Globus pallidus (tissue), 1 donor: ENCODE measurements at regions not wholly inside any gene's neighbourhood (a gene's known extent, or its start where the extent isn't known, plus 50 kb on each side); places are given as distances from the start of the nearest gene placed in this dataset.
"Not testable (repeated sequence)": the region's sequence is repeated elsewhere in the genome, so short reads cannot be mapped to it uniquely, and the experiment has no call there.

ENCODE experiments used
- DNase-seq: peaks from one replicate; pipeline ENCODE4 v3.0.0-alpha.2; 2015; ENCODE audit warnings: low spot score

DNA sequence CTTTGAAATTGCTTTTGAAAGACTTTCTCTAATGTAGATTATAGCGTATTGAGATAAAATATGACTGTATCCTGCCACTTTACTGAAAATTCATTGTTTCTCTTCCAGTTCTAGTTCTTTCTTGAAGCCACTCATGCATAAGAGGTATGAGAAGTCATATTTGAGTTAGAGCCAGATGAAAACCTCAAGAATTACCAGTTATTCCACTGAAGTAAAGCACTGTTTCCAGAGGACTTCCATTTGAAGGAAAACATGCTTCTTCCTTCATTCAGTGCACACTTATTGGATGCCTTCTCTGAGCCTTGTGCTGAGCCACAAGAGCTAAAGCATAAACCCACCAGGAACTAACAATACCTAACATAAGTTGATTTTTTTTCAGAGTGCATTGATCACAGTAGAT, 513.4 kb downstream of the ZNF385D start:
- DNase-seq: no peak

DNA sequence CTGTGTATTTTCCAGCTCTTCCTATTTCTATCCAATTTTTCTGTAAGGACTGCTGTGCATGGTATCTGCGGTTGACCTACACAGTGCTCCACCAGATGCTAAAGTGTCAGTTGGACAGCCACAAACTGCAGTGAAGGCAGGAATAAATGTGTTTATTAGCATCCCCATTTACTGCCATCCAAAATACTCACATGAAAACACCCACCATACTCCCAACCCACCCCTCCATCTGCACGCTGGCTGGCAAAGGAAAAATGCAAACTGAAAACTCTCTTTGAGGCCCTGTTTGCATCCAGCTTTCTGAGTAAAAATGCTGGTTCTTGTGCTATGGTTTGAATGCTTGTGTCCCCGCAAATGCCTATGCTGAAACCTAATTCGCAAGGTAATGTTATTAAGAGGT, 515.5 kb downstream of the ZNF385D start:
- no peak for DNase-seq

DNA sequence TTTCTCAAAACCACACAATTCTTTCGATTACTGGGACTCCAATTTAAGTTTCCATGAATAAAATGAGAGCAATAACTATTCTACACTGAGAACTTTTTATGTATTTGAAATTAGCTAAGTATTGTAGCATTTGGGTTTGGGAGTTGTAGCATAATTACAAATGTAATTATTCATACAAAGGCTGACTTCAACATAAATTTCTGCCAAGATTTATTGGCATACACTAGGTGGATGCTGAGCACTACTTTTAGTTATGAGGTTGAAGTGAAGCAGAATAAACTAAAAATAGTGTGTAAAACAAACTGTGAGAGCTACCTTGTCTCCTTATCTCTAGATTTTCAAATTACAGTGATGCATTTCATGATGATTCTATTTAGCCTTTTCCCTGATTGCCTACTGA, 516.1 kb downstream of the ZNF385D start:
- no peak for DNase-seq

DNA sequence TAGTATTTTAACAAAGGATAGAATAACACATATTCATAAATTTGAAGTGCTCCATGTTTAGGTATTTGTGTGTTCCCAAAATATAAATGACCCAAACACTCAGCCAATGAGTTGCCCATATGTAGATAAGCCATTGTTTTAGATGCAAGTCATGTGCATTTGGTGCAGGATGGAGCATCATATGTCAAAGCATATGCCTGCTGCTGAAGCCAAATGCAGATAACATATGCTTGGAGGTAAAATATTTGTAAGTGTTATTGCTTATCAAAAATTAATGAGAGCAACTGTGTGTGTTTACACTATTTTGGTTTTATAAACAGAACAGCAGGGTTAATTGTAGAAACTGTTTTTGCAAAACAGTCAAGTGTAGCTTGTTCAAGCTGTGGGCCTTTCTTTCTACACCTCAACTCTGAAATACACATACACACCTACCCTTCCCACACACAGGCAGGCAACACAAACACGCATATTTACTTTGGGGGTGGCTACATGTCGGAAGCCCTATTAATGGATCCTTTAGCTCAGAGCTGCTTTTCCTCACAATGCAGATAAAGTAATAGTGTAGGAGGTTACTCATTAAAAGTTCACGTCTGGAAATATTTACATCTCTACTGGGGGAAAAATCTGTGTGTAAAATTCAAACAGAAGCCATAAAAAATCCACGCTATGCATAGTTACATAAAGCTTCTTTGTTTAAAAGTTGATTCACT, 521.4 kb downstream of the ZNF385D start:
- no peak for DNase-seq

DNA sequence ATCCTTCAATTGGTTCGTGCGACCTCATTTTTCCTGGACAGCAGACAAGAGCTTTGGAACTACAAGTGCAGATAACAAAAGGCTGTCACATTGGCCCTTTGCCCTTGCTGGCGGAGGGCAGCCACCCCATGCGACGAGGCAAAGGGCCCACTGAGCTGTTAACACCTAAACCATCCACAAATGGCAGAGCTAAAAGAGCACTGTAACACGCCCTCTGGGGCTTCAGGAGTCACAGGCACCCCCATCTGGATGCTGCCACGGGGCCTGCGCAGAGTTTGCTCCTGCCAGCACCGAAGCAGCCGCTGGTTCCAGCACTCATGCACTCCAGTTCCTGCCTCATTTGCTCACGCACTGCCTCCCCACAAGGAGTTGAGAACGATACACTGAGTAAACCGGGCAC, 524.9 kb downstream of the ZNF385D start:
- peak; percentile 5 for DNase-seq

DNA sequence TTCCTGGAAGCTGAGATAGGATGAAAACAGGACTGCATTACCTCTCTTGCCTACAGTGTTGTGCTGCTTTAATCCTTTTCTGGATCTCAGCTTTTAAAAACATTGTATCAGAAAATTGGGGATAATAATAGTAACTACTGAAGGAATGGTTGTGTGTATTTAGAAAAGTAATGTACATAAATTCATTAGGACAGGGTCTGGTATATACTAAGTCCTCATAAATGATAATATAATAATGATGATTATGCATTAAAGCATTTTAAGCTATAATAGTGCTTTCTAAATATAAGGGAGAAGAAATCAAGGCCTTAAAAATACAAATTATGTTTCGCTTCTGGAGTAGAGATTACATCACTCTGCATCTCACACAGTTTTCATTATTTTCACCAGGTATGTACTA, 530.1 kb downstream of the ZNF385D start:
- no peak for DNase-seq

DNA sequence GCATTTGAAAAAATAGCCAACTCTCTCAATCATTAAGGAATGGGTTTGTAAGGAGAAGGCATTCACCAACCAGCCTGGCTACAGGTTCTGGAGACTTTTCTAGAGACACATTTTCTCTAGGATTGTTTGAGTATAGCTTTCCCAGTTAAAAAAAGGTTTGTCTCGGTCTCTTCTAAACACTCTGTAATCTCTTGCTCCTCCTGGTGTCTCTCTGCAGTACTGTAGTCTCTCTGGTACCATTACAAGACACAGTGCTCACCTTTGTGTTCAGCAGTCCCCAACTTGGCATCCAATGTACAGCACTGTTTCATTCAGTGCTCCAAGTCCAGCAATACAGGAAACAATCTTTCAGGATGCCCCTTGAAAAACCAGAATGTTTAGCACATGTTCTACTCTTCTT, 534.4 kb downstream of the ZNF385D start:
- no peak for DNase-seq

DNA sequence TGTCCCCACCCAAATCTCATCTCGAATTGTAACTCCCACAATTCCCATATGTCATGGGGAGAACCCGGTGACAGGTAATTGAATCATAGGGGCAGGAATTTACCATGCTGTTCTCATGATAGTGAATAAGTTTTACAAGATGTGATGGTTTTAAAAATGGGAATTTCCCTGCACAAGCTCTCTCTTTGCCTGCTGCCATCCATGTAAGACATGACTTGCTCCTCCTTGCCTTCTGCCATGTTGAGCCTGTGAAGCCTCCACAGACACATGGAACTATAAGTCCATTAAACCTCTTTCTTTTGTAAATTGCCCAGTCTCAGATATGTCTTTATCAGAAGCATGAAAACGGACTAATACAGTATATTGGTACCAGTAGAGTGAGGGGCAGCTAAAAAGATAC, 546.9 kb downstream of the ZNF385D start:
- DNase-seq: not testable (repeated sequence)

DNA sequence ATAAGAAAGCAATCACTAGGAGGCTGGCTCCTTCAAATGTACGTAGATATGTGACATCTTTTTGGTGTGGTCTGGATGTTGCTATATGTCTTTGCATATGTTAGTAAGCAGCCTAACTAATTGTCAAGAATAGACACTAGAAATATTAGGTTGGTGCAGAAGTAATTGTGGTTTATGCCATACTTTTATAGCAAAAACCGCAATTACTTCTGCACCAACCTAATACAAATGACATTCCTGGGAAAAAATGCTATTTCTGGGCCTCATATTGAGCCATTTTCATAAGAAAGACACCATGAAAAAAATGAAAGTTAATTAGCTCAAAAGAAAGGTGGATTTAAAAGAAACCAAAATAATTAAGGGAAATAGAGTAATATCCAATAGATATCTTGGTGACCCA, 555.8 kb downstream of the ZNF385D start:
- no peak for DNase-seq

DNA sequence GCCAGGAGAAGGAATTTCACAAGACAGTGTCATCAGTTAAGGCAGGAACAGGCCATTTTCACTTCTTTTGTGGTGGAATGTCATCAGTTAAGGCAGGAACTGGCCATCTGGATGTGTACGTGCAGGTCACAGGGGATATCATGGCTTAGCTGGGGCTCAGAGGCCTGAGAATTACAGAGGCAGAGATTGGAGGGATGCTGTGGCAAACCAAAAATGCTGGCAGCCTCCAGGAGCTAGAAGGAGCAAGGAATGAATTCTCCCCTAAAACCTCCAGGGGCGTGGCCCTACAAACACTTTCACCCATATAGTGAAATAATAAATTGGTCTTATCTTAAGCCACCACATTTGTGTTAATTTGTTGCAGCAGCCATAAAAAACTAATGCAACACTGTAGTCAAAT, 557.0 kb downstream of the ZNF385D start:
- DNase-seq: not testable (repeated sequence)

DNA sequence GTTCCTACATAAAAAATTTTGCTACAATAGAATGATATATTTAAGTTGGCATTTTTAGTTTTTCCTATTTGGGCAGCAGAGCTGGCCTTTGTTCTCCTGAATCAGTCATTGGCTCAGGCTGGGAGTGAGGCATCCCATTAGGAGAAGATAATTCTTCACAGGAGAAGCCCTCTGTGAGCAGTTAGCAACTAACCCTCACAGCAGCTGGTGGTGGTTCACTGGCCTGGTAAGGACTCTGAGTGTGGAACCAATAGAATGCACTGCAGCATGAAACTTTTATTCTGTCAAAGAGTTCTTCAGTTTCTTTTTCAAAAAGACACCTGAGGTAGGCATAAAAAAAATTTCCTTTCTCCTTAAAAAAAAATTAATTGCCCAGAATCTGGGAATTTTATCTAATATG, 562.6 kb downstream of the ZNF385D start:
- DNase-seq: no peak

DNA sequence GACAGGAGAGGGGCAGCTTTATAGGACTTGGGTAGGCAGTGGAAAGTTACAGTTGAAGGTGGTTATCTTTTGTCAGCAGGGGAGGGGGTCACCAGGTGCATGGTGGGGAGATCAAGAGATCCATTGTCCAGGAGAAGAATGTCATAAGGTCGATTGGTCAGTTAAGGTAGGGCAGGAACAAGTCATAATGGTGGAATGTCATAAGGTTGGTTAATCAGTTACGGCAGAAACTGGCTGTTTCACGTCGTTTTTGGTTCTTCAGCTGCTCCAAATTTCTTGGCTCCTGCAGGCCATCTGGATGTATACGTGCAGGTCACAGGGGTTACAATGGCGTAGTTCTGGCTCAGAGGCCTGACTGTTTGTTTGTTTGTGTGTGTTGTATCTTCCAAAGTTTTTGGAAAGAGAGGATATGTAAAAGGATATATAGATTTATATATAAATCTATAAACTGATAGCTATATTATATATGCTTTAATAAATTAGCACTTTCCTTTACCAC, 565.1 kb downstream of the ZNF385D start:
- DNase-seq: no peak

DNA sequence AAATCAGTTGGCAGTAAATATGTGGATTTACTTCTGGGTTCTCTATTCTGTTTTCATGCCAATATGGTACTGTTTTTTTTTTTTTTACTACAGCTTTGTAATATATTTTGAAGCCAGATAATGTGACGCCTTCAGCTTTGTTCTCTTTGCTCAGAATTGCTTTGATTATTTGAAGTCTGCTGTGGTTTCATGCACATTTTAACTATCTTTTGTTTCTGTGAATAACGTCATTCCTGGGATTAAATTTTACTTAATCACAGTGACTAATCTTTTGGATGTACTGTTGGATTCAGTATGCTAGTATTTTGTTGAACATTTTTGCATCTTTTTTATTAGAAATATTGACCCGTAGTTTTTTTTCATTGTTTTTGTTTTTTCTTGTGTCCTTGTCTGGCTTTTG, 576.5 kb downstream of the ZNF385D start:
- no peak for DNase-seq

DNA sequence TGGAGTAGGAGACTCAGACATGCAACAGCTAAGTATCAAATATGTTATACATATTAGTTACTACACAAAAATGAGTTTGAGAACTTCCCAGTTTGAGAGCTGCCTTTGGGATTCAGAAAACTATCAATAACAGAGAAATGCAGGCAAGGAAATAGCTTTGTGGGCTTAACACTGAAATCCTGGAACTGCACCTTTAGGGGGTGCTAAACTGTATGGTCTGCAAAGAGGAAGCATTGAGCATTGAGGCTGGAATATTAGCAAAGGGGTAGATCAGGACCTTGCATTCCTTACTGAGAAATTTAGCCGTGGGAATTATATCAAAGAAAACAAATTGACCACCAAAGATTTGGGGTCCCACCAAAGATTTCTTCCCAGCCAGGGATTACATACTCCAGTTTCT, 580.0 kb downstream of the ZNF385D start:
- no peak for DNase-seq

DNA sequence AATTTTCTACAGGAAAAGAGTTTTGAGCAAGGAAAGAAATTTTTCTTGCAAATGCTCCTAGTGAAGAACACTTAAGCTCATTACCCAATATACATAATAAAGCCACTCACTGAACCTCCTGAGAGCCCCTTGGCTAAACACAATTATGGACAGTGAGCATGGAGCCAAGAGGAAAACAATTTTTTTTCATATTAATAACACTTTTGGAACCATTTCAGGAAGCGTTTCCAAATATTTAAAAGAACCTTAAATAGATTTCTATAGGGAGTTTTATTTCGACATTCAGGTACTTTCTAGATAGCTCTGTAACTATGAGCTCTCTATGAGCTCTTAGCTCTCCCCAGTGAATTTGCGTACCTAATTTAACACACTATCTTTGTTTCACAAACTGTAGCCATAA, 581.1 kb downstream of the ZNF385D start:
- DNase-seq: no peak

DNA sequence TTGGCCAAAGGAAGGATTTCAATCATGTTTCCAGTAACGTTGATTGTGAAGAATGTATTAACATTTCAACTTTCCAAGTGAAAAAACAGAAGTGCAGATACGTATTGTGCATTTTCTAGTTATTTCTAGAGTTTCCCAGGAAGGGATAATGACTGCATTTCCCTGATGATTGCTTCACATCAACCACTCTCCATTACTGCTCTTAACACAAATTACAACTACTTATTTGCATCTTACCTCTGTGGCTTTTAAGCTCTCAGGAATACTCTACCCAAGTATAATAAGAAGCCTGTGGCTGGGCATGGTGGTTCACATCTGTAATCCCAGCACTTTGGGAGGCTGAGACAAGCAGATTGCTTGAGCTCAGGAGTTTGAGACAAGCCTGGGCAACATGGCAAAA, 582.5 kb downstream of the ZNF385D start:
- DNase-seq: no peak

DNA sequence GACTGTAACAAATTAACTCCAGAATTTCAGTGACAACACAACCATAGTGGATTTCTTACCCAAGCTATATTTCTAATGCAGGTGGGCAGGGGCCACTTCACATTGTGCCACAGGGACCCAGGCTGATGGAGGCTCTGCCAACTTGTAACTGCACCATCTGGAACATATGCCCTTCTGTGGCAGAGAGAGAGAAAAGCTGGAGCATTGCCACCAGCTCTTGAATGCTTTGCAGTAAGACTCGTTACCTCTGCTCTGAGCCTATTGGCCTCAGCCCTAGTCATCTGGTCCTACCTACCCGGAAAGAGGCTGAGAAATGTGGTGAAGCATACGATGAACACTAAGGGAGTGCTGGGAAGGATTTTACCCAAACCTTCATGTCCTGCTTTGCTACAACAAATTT, 587.1 kb downstream of the ZNF385D start:
- no peak for DNase-seq

DNA sequence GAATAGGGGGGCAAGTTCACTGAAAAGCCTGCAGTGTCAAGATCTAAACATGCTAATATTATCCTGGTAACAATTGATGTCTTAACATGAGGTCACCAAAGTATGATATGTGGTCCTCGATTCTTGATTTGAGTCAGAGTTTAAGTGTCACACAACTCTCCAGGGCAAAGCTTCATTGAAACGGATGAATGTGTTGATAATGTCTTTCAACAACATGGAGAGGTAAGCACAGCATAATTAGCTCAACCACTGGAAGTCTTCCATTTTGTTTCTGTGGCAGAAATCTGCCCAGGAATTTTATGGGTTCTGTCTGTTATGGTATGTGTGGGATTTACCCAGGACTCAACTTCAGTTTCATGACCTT, 591.5 kb downstream of the ZNF385D start:
- DNase-seq: no peak

DNA sequence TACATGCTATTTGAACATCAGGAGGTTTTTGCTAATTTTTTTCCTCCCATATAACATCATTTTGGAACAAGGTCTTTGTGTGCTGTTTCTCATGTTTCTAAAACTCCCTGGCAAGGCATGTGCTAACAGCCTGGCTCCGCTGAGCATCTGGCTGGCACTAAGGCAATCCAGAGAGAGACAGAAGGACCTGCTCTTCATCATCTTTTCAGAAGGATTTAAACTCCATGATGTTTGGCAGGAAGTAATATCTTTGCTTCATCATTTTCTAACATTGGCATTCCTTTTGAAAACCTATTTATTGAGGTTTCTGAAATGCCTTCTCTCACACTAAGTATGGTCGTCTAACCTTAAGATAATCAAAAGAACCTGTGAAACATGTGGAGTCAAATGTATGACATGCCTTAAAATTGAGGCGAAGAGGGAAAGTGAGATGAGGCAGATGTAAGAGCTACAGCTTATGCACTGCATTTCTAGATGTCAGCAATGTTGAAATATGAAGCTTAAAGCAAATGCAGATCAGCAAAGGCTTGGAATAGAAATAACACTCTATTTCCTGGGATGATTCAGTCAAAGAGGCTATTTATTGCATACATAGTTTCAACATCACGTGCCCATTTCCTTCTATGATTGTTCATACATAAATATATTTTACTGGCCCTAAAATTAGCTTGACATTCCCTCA, 592.0 kb downstream of the ZNF385D start:
- DNase-seq: no peak

DNA sequence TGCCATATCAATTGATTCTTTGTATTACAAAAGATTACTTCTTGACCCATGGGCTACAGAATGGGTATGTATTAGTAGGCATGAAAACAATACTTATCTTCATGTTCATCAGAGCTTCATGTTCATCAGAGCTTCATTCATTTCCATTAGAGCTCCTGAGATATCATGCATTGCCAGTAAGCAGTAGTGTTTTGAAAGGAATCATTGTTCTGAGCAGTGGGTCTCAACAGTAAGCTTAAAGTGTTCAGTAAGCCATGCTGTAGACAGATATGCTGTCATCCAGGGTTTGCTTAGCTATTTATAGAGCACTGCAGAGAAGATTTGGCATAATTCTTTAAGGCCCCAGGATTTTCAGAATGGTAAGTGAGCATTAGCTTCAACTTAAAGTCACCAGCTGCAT, 596.1 kb downstream of the ZNF385D start:
- DNase-seq: no peak

DNA sequence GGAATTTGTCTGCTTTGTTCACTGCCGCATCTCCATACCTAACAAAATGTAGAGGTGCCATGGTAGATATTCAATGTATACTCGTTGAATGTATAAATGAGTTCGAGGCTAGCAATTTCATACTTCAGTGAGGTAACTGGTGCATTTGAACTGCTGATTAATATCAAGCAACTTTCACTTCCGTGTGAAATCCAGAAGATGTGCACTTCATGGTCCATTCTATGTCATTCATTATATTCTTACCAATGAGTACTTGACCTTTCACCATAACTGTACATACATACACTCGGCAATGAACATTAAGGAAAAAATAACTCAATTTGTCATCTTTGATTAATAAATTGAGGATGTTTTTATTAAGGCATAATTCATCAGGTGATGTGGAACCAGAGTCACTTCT, 598.5 kb downstream of the ZNF385D start:
- DNase-seq: no peak

DNA sequence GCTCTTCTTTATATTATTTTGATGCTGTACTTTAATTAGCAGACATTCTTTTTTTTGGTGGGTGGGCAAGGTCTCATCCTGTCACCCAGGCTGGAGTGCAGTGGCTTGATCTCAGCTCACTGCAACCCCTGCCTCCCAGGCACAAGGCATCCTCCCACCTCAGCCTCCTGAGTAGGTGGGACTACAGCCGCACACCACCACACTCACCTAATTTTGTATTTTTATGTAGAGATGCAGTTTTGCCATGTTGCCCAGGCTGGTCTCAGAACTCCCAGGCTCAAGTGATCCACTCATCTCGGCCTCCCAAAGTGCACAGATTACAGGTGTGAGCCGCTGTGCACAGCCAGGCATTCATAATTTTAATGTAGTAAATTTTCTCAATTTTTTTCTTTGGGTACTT, 608.1 kb downstream of the ZNF385D start:
- no peak for DNase-seq

DNA sequence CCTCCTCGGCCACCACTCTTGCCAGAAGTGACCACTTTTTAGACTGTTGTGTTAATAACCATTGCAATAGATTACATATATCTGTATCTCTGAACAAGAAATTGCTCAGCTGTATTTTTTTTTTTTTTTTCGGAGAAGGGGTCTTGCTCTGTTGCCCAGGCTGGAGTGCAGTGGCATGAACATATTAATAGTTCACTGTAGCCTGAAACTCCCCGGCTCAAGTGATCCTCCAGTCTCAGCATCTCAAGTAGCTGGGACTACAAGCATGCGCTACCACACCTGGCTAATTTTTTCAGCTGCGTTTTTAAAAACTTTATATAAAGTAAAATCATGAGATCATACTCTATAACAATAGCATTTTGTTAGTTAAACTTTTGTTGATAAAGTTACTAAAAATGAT, 609.0 kb downstream of the ZNF385D start:
- no peak for DNase-seq

DNA sequence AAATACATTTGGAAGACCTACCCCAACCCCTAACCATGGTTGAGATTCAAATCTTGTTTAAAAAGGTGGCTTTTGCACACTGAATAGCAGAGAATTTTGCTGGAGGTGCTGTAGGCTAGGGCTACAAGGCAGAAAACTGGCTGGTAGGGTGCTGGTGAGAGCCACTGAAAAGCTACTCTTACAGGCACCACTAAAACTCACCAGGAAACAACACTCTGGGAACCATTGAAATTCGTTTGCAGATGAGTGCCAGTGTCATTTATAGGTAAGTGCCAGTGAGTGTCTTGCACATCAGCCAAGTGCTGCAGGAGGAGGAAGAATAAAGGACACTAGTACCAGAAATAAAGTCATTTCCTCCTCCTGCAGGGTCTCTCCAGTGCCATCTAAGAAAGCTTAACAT, 610.2 kb downstream of the ZNF385D start:
- DNase-seq: no peak
